GM12864 (cell line): ENCODE measurements at regions not wholly inside any gene's neighbourhood (a gene's known extent, or its start where the extent isn't known, plus 50 kb on each side); places are given as distances from the start of the nearest gene placed in this dataset.

Experiments
- DNase-seq: peaks from one replicate; pipeline ENCODE4 v3.0.0-alpha.2; 2011; ENCODE audit warnings: low read depth
- H3K4me3 ChIP-seq: 2 replicates; pipeline ENCODE4 v1.5.1; 2011; ENCODE audit warnings: mild to moderate bottlenecking, low read depth, low read length, control low read depth
- TF ChIP-seq, protein P1 (sequence below): IDR thresholded peaks from 2 replicates; pipeline ENCODE4 v1.5.1; 2011; ENCODE audit warnings: low read depth, mild to moderate bottlenecking, moderate library complexity, low read length, control low read depth, inconsistent platforms; ENCODE audit errors: missing control alignments

- DNase-seq: no peak
- H3K4me3 ChIP-seq: no peak overlapping the region
- TF ChIP-seq, protein P1, sequence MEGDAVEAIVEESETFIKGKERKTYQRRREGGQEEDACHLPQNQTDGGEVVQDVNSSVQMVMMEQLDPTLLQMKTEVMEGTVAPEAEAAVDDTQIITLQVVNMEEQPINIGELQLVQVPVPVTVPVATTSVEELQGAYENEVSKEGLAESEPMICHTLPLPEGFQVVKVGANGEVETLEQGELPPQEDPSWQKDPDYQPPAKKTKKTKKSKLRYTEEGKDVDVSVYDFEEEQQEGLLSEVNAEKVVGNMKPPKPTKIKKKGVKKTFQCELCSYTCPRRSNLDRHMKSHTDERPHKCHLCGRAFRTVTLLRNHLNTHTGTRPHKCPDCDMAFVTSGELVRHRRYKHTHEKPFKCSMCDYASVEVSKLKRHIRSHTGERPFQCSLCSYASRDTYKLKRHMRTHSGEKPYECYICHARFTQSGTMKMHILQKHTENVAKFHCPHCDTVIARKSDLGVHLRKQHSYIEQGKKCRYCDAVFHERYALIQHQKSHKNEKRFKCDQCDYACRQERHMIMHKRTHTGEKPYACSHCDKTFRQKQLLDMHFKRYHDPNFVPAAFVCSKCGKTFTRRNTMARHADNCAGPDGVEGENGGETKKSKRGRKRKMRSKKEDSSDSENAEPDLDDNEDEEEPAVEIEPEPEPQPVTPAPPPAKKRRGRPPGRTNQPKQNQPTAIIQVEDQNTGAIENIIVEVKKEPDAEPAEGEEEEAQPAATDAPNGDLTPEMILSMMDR: no peak
Measured at GRCh38 chr2:138997856-138998517, 217.8 kb upstream of the NXPH2 start.

GRCh38 chr2:138997346-138997745, 217.2 kb upstream of the NXPH2 start:
- TF ChIP-seq, protein P1: no peak
- DNase-seq: no peak
- no peak overlapping the region for H3K4me3 ChIP-seq

GRCh38 chr2:138994502-138994901, 214.3 kb upstream of the NXPH2 start:
- DNase-seq: no peak
- no peak overlapping the region for H3K4me3 ChIP-seq
- TF ChIP-seq, protein P1: no peak

DNA sequence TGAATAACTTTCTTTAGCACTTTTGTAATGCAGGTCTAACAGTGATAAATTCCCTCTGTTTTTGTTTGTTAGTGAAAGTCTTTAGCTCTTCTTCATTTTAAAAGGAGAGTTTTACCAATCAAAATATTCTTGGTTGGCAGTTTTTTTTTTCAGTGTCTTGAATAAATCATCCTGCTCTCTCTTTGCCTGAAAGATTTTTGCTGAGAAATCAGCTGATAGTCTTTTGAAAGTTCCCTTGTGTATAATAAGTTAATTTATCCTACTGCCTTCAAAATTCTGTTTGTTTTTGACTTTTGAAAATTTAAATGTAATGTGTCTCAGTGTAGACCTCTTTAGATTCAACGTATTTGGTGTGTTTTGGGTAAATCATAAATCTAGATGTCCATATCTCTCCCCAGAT, 205.7 kb upstream of the NXPH2 start:
- no peak for DNase-seq
- TF ChIP-seq, protein P1: no peak
- no peak overlapping the region for H3K4me3 ChIP-seq

DNA sequence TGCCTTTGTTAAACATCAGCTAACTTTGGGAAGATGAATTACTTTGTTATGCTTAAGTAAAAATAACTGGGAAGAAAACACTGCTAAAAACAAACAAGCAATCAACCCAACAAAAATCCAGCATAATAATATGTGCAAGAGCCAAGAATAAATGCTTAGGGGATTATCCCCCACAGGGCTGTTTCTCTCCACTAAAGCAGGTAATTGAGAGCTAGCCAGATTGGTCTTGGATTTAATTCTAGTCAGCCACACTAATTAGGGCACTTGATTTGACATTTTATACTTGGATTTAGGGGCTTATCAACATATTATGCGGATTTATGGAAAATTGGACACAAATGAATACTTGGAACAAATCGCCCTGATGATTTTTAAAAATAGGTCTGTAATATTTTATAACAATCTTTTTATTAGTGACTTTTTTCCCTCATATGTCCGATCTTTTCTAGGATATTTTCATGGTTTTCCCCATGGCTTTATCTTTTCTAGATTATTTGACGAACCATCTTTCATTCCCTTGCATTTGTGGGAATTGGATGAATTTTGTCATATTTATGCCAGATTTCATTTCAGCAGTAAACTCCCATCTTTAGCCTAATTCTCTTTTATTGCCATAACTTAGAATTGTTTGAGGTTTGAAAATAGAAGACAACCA, 199.1 kb upstream of the NXPH2 start:
- DNase-seq: no peak
- H3K4me3 ChIP-seq: no peak overlapping the region
- TF ChIP-seq, protein P1: no peak

DNA sequence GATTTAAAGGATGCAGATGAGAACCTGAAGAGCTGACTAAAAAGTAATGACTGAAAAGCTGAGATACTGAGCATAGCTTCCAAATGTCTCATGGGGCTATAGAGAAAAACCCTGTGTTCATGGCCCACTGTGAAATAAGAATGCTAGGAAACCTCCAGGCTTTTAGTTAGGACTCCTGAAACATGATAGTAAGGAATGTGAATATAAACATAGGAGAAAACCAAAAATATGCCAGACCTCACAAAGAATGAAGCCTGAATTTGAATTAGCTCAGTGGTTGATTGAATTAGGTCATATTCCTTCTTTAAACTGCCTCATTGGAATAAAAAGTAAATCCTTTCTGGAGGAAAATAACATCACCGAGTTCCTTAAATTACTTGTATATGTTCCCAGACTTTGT, 194.5 kb upstream of the NXPH2 start:
- H3K4me3 ChIP-seq: no peak overlapping the region
- TF ChIP-seq, protein P1: no peak
- no peak for DNase-seq

- TF ChIP-seq, protein P1: no peak
- H3K4me3 ChIP-seq: no peak overlapping the region
- no peak for DNase-seq
Measured at GRCh38 chr2:138964418-138964817, 184.2 kb upstream of the NXPH2 start.
